B cell (primary cell): ENCODE measurements at regions not wholly inside any gene's neighbourhood (a gene's known extent, or its start where the extent isn't known, plus 50 kb on each side); places are given as distances from the start of the nearest gene placed in this dataset.

ENCODE experiments used
- CTCF ChIP-seq: fragments of 200-600 bp; IDR thresholded peaks from one replicate; pipeline ENCODE4 v1.8.0; 2022; ENCODE audit warnings: antibody characterized with exemption, mild to moderate bottlenecking
- EZH2 ChIP-seq: IDR thresholded peaks from 2 replicates; pipeline ENCODE4 v1.6.1; 2012; ENCODE audit warnings: borderline replicate concordance, low read depth, mild to moderate bottlenecking, moderate library complexity, low read length; ENCODE audit not compliant: insufficient read depth, poor library complexity, severe bottlenecking

- TF ChIP-seq CTCF, result no peak
- no peak for TF ChIP-seq EZH2
Measured at GRCh38 chr14:85463512-85463911, 66.4 kb upstream of the FLRT2 start.
